ENCODE measurements at regions not wholly inside any gene's neighbourhood (a gene's known extent, or its start where the extent isn't known, plus 50 kb on each side); places are given as distances from the start of the nearest gene placed in this dataset.

DNA sequence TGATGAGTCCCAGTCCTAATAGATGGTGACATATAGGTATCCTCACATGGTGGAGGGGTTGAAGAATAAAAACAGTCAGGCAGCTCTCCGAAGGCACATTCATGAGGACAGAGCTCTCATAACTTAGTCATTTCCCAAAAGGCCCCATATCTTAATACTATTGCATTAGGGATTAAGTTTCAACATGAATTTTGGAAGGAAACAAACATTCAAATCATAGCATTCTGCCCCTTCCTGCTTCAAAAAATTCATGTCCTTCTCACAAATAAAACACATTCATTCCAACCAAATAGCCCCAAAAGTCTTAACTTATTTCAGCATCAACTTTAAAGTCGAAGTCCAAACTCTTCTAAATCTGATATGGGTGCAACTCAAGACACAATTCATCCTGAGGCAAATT is 277.2 kb upstream of the NR4A3 start:
- TF ChIP-seq GATA2 (IDR thresholded peaks at IDR 0.05; ENCODE audit: low read depth, low read length): no peak
- no peak for TF ChIP-seq GATA3 (IDR thresholded peaks at IDR 0.05; ENCODE audit: low read depth, low read length)
